Heart right ventricle (tissue), 16 donors: ENCODE measurements at regions not wholly inside any gene's neighbourhood (a gene's known extent, or its start where the extent isn't known, plus 50 kb on each side); places are given as distances from the start of the nearest gene placed in this dataset.

ENCODE experiments used
- ATAC-seq, 8 donors: fragments of 200-7000 bp; cut with Tn5 transposase; one replicate each; pipeline ENCODE4 v1.9.1; 2020; ENCODE audit warnings: mild to moderate bottlenecking in 8 of 8, moderate library complexity in 8 of 8, moderate number of reproducible peaks in 1 of 8
- DNase-seq, 2 donors: peaks; one replicate each; pipeline ENCODE4 v3.0.0-alpha.2; 2020
- H3K27ac ChIP-seq, 10 donors: fragments of 200-600 bp; sonication (generic) in 2 of 10; one replicate each; pipeline versions ENCODE4 v1.5.0 to v1.8.0; 2020 to 2022; ENCODE audit warnings: mild to moderate bottlenecking in 3 of 10
- H3K27me3 ChIP-seq, 7 donors: fragments of 200-600 bp; one replicate each; pipeline ENCODE4 v1.8.0; 2021 to 2022; ENCODE audit warnings: mild to moderate bottlenecking in 2 of 7
- H3K36me3 ChIP-seq, 9 donors: fragments of 200-600 bp; sonication (generic) in 1 of 9; one replicate each; pipeline versions ENCODE4 v1.5.0 to v1.8.0; 2020 to 2022; ENCODE audit warnings: mild to moderate bottlenecking in 2 of 9
- H3K4me1 ChIP-seq, 9 donors: fragments of 200-600 bp; sonication (generic) in 1 of 9; one replicate each; pipeline versions ENCODE4 v1.5.0 to v1.8.0; 2020 to 2022; ENCODE audit warnings: mild to moderate bottlenecking in 4 of 9
- H3K4me3 ChIP-seq, 10 donors: fragments of 200-600 bp; sonication (generic) in 2 of 10; one replicate each; pipeline versions ENCODE4 v1.5.0 to v1.8.0; 2020 to 2022; ENCODE audit warnings: mild to moderate bottlenecking in 7 of 10, moderate library complexity in 2 of 10
- H3K9me3 ChIP-seq, 11 donors: fragments of 200-600 bp in 10 of 11; sonication (generic) in 2 of 11; one replicate each; pipeline versions ENCODE4 v1.5.0 to v1.8.0; 2013 to 2022; ENCODE audit warnings: mild to moderate bottlenecking in 2 of 11, control low read depth in 1 of 11, moderate library complexity in 1 of 11
- WGBS, 2 donors: extraction: QIAGEN DNeasy Blood & Tissue Kit; methylation state at CpG; one replicate each; pipeline ENCODE4 v1.1.7; 2013; ENCODE audit warnings: inconsistent platforms in 1 of 2; 5-methylcytosine and 5-hydroxymethylcytosine counted together
- intact Hi-C, 10 donors: fragments of 100-400 bp; cut with DNase I; formaldehyde crosslinking; loops; one replicate each; pipeline versions ENCODE4 v1.11.1 to v1.14.2; 2022
- TF ChIP-seq, protein P1 (sequence below), 9 donors: fragments of 200-600 bp; sonication (generic) in 2 of 9; IDR thresholded peaks; one replicate each; pipeline versions ENCODE4 v1.5.0 to v1.8.0; 2021 to 2022; ENCODE audit warnings: antibody characterized with exemption in 9 of 9, mild to moderate bottlenecking in 5 of 9, moderate library complexity in 1 of 9
- donor health status: Arrhythmogenic right ventricular cardiomyopathy.
- donor health status: ischemic (EF 13 %, LVEDD 7.1; RV severe dilation, severe dysfunction).
- donor health status: healthy with polysubstance abuse.
- donor health status: DM: no; HTN: yes; CAD: no.
- donor health status: DM: no; HTN: no; CAD: no.
- donor health status: ischemic (EF 25% LVEDD 6.9; RV normal size, moderate dysfunction).
- donor health status: ischemic (EF 25% LVEDD 5.7; RV mildly dilated, moderate dysfunction).
- donor health status: healthy.
- donor health status: DM: yes; HTN: yes; CAD: no.
- donor health status: Ischemic cardiomyopathy.
- donor health status: ischemic (EF 35%, LVEDD 5.7; RV mildly dilated, moderate dysfunction).
- donor health status: nonischemic (EF 11% LVEDD 7.7; RV severe dilation, severe dysfunction).
- donor health status: DM: yes; HTN: yes; CAD: no.
- donor health status: PGD.
- donor health status: ischemic (EF 29% LVEDD 5.4; RV normal size, mild dysfunction).
- donor health status: nonischemic (EF 23%, LVEDD 6.1; RV moderate dilation, normal function).

DNA sequence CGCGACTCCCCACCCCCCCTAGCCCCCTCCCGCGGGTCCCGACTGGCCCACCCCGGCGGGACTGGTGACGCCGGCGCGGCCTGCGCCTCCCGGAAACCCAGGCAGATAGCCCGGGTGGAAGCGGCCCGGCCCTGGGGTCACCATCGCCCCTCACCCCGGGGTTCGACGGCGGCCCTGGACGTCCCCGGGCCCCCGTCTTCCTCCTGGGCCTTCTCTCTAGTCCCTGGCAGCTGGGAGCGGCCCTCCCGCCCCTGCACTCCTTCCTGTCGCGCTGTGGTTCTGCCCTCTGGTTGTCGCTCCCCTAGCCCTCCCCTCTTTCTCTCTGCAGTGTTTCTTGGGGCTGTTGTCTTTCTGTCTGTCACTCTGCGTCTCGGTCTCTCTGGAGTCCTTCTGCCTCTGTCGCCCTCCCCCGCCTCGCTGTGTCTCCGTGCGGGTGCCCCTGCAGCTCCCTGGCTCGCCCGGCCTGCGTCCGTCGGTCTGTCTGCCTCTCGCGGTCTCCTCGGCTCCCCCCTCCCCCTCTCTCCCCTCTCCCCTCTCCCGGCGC lies 90.5 kb upstream of the PAX2 start:
- no peaks in the 10 kb centered on the region for H3K36me3 ChIP-seq
- intact Hi-C loops: no loop called here
- TF ChIP-seq, protein P1, sequence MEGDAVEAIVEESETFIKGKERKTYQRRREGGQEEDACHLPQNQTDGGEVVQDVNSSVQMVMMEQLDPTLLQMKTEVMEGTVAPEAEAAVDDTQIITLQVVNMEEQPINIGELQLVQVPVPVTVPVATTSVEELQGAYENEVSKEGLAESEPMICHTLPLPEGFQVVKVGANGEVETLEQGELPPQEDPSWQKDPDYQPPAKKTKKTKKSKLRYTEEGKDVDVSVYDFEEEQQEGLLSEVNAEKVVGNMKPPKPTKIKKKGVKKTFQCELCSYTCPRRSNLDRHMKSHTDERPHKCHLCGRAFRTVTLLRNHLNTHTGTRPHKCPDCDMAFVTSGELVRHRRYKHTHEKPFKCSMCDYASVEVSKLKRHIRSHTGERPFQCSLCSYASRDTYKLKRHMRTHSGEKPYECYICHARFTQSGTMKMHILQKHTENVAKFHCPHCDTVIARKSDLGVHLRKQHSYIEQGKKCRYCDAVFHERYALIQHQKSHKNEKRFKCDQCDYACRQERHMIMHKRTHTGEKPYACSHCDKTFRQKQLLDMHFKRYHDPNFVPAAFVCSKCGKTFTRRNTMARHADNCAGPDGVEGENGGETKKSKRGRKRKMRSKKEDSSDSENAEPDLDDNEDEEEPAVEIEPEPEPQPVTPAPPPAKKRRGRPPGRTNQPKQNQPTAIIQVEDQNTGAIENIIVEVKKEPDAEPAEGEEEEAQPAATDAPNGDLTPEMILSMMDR (IDR thresholded peaks at IDR 0.05): no peak
- H3K4me1 ChIP-seq: peaks cover 0 to 24% (median 10%) of the 10 kb centered on the region in 9 donors
- H3K27ac ChIP-seq: no peak overlapping the region
- H3K27me3 ChIP-seq: peaks cover 9 to 90% (median 87%) of the 10 kb centered on the region in 7 donors
- H3K9me3 ChIP-seq: no peaks in the 10 kb centered on the region
- ATAC-seq (no peak), DNase-seq (no peak)
- peak overlapping the region in 6 of 10 donors; percentile 2 to 24 (median 14) for H3K4me3 ChIP-seq
- WGBS, 2 donors: 1% methylated on average over 40 to 46 of the region's 46 CpGs

DNA sequence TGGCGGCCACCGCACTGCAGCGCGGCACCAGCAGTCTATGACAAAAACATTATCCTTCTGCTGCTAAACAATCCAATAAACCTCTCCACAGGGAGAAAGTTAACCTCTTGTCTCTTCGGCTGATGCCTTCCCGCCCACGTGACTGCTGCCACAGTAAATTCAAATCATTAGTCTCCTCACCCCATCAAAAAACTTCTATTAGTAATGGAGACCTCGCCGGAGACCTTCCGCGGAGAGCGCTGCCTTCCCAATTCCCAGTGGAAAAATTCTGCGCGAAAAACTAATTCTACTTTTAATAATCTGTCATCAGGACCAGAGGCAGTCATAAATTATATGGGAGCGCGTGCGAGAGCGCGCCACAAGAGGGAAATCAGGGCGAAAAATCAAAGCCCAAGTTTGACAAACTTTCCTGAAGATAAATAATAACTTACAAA lies 90.0 kb upstream of the PAX2 start:
- TF ChIP-seq, protein P1 (IDR thresholded peaks at IDR 0.05): no peak
- Histone ChIP-seq H3K27ac (no peak overlapping the region), H3K36me3 (no peaks in the 10 kb centered on the region), H3K27me3 (peaks cover 9 to 90% (median 88%) of the 10 kb centered on the region in 7 donors), H3K4me1 (peaks cover 0 to 24% (median 10%) of the 10 kb centered on the region in 9 donors), H3K9me3 (no peaks in the 10 kb centered on the region), H3K4me3 (peak overlapping the region in 2 of 10 donors; percentile 13 to 15)
- intact Hi-C loops: no loop called here
- WGBS, 2 donors: 2% methylated on average over 20 of the region's 20 CpGs
- DNase-seq: no peak
- ATAC-seq: no peak

DNA sequence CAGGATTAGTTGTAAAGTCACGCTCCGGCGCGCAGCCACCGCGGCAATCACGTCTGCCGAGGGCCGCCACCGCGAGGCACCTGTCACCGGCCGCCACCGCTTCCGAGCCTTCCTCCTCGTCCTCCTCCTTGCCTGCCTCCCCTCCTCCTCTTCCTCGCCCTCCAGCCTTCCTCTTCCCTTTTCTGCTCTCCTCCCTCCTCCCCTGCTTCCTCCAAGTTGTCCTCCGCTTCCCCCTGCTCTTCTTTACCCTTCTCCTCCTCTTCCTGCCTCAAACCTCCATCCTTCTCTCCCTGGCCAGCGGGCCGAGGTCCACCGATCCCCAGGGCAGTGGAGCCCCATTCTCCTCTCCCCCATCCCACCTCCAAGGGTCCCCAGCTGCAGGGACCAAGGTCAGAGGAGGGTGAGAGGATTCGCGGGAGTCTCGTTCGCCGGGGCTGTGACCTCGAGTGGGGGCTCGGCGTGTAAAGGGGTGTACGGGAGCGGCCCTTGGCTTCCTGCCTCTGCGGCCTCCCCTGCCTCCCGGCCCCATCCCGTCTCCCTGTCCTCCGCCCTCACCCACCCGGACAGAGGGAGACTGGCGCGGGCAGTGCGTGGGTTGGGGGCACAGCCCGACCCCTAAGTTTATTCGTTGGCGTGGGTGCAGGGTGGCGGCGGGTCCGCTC lies 89.5 kb upstream of the PAX2 start:
- DNase-seq (no peak), ATAC-seq (no peak)
- Histone ChIP-seq H3K9me3 (no peaks in the 10 kb centered on the region), H3K4me3 (no peak overlapping the region), H3K27me3 (peaks cover 9 to 91% (median 90%) of the 10 kb centered on the region in 7 donors), H3K36me3 (no peaks in the 10 kb centered on the region), H3K27ac (no peak overlapping the region), H3K4me1 (peaks cover 0 to 24% (median 10%) of the 10 kb centered on the region in 9 donors)
- intact Hi-C loops: no loop called here
- TF ChIP-seq, protein P1 (IDR thresholded peaks at IDR 0.05): no peak
- 1 to 2% methylated on average over 43 to 45 of the region's 45 CpGs for whole genome bisulfite sequencing, 2 donors

DNA sequence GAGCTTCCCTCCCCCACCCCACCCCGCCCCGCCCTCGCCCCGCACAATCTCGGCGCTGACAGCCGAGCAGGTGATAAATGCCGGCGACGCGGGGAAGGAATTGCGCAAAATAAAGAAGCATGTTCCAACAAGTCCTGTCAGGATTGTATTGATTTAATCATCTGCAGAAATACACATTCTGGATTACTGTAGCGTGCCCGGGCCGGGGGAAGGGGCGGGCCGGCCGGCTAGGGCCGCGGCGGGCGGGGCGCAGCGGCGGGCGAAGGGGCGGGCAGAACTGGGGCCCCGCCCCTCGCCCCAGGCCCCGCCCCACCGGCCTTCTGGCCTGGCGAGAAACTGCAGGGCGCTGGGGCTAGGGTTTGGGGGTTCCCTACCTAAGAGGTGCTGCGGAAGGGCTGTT lies 88.9 kb upstream of the PAX2 start:
- intact Hi-C loops: no loop called here
- peaks cover 0 to 24% (median 10%) of the 10 kb centered on the region in 9 donors for H3K4me1 ChIP-seq
- H3K27ac ChIP-seq: no peak overlapping the region
- ATAC-seq: peak in 1 of 8 donors; percentile 7
- TF ChIP-seq, protein P1 (IDR thresholded peaks at IDR 0.05): no peak
- H3K36me3 ChIP-seq: no peaks in the 10 kb centered on the region
- H3K4me3 ChIP-seq: no peak overlapping the region
- H3K27me3 ChIP-seq: peaks cover 9 to 96% (median 96%) of the 10 kb centered on the region in 7 donors
- WGBS, 2 donors: 1 to 2% methylated on average over 30 to 34 of the region's 34 CpGs
- no peaks in the 10 kb centered on the region for H3K9me3 ChIP-seq
- no peak for DNase-seq
